Vagina (tissue), 2 donors: ENCODE measurements at regions not wholly inside any gene's neighbourhood (a gene's known extent, or its start where the extent isn't known, plus 50 kb on each side); places are given as distances from the start of the nearest gene placed in this dataset.

ENCODE experiments used
- DNase-seq, 2 donors: peaks; one replicate each; pipeline ENCODE4 v3.0.0-alpha.2; 2017; ENCODE audit errors: extremely low spot score in 2 of 2
- H3K27ac ChIP-seq: fragments of 200-600 bp; sonication (generic); one replicate; pipeline ENCODE4 v1.5.1; 2019
- H3K27me3 ChIP-seq: fragments of 200-600 bp; sonication (generic); one replicate; pipeline ENCODE4 v1.5.1; 2019
- H3K36me3 ChIP-seq, 2 donors: fragments of 200-600 bp; sonication (generic); one replicate each; pipeline ENCODE4 v1.5.1; 2017 to 2019
- H3K4me1 ChIP-seq: fragments of 200-600 bp; sonication (generic); one replicate; pipeline ENCODE4 v1.5.1; 2019
- H3K4me3 ChIP-seq, 2 donors: fragments of 200-600 bp; sonication (generic); 1 replicate in 1 of 2; 2 replicates in 1 of 2; pipeline ENCODE4 v1.5.1; 2016 to 2019
- H3K9me3 ChIP-seq: fragments of 200-600 bp; sonication (generic); one replicate; pipeline ENCODE4 v1.5.1; 2019
- POLR2A ChIP-seq, 2 donors: fragments of 450-650 bp; IDR thresholded peaks; one replicate each; pipeline ENCODE4 v1.6.1; 2017; ENCODE audit warnings: antibody characterized with exemption in 2 of 2, mild to moderate bottlenecking in 2 of 2, moderate library complexity in 2 of 2
- POLR2AphosphoS5 ChIP-seq, 2 donors: sonication (generic); formaldehyde crosslinking; IDR thresholded peaks; one replicate each; pipeline ENCODE4 v1.9.0; 2017; ENCODE audit warnings: antibody characterized with exemption in 2 of 2, mild to moderate bottlenecking in 2 of 2, low read depth in 1 of 2; ENCODE audit not compliant: insufficient read depth in 1 of 2
- intact Hi-C: fragments of 100-400 bp; cut with DNase I; formaldehyde crosslinking; loops from one replicate; pipeline ENCODE4 v1.15.1; 2023
- TF ChIP-seq, protein P1 (sequence below), 3 experiments: fragments of 450-650 bp in 2 of 3; fragments of 200-600 bp in 1 of 3; sonication (generic) in 1 of 3; IDR thresholded peaks; one replicate each; pipeline ENCODE4 v1.5.1; 2017 to 2019; ENCODE audit warnings: antibody characterized with exemption in 3 of 3, mild to moderate bottlenecking in 2 of 3, moderate library complexity in 2 of 3

DNA sequence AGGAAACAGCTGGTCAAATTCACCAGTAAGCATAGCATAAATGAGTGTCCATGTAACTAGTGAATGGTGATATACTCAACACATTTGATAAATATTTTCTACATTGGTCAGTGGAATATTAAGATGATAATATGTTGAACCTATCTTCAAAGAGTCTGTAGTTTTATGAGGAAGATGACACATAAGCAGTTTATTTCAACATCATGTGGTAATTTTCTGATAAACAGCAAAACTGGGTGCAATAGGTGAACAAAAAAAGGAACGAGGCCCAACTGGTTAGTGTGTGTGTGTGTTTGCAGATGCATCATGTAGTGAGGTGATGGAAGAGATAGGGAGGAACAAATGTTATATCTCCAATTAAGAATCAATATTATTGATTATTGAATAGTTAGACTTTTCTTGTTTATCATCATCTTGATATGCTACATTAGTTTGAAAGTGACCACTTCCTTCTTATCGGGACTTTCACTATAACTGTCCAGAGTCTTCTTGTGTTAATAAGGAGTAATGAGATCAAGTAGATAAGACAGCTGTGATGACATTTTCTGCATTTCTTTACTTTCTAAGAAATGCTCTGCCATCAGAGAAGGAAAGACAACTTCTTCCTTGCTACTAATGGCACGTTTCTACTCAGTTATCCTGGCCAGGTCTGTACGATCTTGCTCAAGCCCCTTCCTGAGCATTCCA lies 270.7 kb downstream of the ETS1 start:
- TF ChIP-seq POLR2A (IDR thresholded peaks at IDR 0.05) (no peak), POLR2AphosphoS5 (IDR thresholded peaks at IDR 0.05; ENCODE audit: insufficient read depth in 1 of 2, low read depth in 1 of 2) (no peak)
- TF ChIP-seq, protein P1, sequence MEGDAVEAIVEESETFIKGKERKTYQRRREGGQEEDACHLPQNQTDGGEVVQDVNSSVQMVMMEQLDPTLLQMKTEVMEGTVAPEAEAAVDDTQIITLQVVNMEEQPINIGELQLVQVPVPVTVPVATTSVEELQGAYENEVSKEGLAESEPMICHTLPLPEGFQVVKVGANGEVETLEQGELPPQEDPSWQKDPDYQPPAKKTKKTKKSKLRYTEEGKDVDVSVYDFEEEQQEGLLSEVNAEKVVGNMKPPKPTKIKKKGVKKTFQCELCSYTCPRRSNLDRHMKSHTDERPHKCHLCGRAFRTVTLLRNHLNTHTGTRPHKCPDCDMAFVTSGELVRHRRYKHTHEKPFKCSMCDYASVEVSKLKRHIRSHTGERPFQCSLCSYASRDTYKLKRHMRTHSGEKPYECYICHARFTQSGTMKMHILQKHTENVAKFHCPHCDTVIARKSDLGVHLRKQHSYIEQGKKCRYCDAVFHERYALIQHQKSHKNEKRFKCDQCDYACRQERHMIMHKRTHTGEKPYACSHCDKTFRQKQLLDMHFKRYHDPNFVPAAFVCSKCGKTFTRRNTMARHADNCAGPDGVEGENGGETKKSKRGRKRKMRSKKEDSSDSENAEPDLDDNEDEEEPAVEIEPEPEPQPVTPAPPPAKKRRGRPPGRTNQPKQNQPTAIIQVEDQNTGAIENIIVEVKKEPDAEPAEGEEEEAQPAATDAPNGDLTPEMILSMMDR (IDR thresholded peaks at IDR 0.05): no peak
- Histone ChIP-seq H3K9me3 (no peaks in the 10 kb centered on the region), H3K4me1 (no peaks in the 10 kb centered on the region), H3K36me3 (no peaks in the 10 kb centered on the region), H3K4me3 (no peak overlapping the region), H3K27me3 (no peaks in the 10 kb centered on the region), H3K27ac (no peak overlapping the region)
- DNase-seq: no peak
- intact Hi-C loops: no loop called here

DNA sequence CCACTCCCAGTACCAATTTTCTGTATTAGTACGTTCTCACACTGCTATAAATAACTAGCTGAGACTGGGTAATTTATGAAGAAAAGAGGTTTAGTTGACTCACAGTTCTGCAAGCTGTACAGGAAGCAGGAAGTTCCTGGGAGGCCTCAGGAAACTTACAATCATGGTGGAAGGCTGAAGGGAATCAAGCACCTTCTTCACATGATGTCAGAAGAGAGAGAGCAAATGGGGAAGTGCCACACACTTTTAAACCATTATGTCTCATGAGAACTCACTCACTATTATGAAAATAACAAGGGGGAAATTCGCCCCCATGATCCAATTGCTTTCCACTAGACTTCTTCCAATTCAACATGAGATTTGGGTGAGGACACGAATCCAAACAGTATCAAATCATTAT lies 271.4 kb downstream of the ETS1 start:
- H3K27ac ChIP-seq: no peak overlapping the region
- no peaks in the 10 kb centered on the region for H3K9me3 ChIP-seq
- DNase-seq: no peak
- no peak for TF ChIP-seq POLR2AphosphoS5 (IDR thresholded peaks at IDR 0.05; ENCODE audit: insufficient read depth in 1 of 2, low read depth in 1 of 2)
- TF ChIP-seq POLR2A (IDR thresholded peaks at IDR 0.05): no peak
- TF ChIP-seq, protein P1 (IDR thresholded peaks at IDR 0.05): no peak
- no peak overlapping the region for H3K4me3 ChIP-seq
- no peaks in the 10 kb centered on the region for H3K4me1 ChIP-seq
- intact Hi-C loops: no loop called here
- H3K27me3 ChIP-seq: no peaks in the 10 kb centered on the region
- no peaks in the 10 kb centered on the region for H3K36me3 ChIP-seq

DNA sequence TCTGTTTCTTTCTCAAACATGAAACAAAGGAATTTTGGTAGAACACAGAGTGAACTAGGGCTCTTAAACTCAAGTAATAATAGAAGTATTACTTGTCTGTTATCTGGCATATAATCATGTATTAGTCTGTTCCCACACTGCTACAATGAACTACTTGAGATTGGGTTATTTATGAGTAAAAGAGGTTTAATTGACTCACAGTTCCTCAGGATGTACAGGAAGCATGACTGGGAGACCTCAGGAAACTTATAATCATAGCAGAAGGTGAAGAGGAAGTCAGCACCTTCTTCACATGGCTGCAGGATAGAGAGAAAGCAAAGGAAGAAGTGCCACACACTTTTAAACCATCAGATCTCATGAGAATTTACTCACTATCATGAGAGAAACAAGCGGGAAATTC lies 273.4 kb downstream of the ETS1 start:
- Histone ChIP-seq H3K27ac (no peak overlapping the region), H3K36me3 (no peaks in the 10 kb centered on the region), H3K27me3 (no peaks in the 10 kb centered on the region), H3K9me3 (no peaks in the 10 kb centered on the region), H3K4me3 (no peak overlapping the region), H3K4me1 (no peaks in the 10 kb centered on the region)
- intact Hi-C loops: no loop called here
- TF ChIP-seq POLR2A (IDR thresholded peaks at IDR 0.05) (no peak), POLR2AphosphoS5 (IDR thresholded peaks at IDR 0.05; ENCODE audit: insufficient read depth in 1 of 2, low read depth in 1 of 2) (no peak)
- TF ChIP-seq, protein P1 (IDR thresholded peaks at IDR 0.05): no peak
- DNase-seq: no peak

DNA sequence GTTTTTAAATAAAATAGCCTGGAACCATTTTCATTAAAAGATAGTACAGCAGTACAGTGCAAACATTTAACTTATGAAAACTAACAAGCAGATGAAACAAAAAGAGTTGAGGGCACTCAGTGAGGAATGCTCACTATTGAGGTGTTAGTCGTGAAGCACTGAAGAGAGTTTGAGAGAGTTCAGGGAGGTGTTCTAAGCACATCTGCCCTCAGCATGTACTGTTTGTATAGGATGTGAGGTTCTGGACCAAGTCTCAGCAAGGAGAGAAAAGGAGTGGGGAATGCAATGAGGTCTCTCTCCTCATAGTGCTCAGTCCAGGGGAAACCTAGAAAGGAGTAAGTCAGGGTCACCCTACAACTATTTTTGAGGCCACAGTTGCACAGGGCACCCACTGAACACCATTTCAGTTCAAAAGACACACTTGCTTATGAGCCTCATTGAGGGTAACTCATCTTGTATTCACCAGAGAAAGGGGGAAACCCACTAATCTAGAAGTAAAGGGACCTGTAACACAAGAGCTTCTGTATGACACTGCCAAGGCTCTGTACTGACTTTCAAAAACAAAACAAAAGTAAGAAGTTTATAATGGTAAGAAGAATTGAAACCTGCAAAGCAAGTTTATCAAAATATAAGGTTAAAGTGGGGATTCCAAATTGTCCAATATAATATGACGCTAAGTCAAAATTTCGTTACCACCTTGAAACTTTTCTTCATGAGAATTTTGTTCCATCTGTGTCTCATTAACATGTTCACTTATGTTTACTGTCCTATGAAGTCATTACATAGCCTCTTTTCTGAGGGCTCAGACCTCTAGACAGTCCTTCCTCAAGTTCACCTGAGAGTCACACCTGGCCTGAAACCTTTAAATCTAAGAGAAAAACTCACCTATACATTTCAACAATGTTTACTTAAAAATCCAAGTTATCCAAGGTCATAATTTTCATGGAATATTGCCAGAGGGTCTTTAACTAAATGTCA lies 275.3 kb downstream of the ETS1 start:
- Histone ChIP-seq H3K9me3 (no peaks in the 10 kb centered on the region), H3K36me3 (no peaks in the 10 kb centered on the region), H3K27ac (no peak overlapping the region), H3K27me3 (no peaks in the 10 kb centered on the region), H3K4me3 (no peak overlapping the region), H3K4me1 (no peaks in the 10 kb centered on the region)
- TF ChIP-seq POLR2AphosphoS5 (IDR thresholded peaks at IDR 0.05; ENCODE audit: insufficient read depth in 1 of 2, low read depth in 1 of 2): no peak
- TF ChIP-seq, protein P1 (IDR thresholded peaks at IDR 0.05): no peak
- TF ChIP-seq POLR2A (IDR thresholded peaks at IDR 0.05): no peak
- DNase-seq: no peak
- intact Hi-C loops: no loop called here
